ENCODE measurements at regions not wholly inside any gene's neighbourhood (a gene's known extent, or its start where the extent isn't known, plus 50 kb on each side); places are given as distances from the start of the nearest gene placed in this dataset.

DNA sequence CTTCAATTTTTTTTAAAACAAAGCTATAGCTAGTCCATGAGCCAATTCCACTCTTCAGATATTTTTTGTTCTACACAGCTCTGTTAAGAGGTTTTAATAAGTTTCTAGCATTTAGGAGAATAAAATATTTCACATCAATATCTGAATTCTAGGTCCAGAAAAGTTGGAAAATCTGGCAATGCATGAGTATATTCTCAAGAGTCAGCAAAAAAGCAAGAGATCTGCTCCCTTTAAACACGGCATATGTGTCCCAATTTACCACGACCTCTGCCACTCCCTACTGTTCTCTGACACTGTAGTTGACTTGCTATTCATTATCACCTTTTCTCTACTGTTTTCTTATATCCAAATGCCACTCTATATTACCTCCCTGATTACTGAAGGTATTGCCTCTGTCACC lies 145.1 kb upstream of the TGFBR2 start:
- peaks cover 28% of the 10 kb centered on the region for H3K9me3 Mint-ChIP-seq

DNA sequence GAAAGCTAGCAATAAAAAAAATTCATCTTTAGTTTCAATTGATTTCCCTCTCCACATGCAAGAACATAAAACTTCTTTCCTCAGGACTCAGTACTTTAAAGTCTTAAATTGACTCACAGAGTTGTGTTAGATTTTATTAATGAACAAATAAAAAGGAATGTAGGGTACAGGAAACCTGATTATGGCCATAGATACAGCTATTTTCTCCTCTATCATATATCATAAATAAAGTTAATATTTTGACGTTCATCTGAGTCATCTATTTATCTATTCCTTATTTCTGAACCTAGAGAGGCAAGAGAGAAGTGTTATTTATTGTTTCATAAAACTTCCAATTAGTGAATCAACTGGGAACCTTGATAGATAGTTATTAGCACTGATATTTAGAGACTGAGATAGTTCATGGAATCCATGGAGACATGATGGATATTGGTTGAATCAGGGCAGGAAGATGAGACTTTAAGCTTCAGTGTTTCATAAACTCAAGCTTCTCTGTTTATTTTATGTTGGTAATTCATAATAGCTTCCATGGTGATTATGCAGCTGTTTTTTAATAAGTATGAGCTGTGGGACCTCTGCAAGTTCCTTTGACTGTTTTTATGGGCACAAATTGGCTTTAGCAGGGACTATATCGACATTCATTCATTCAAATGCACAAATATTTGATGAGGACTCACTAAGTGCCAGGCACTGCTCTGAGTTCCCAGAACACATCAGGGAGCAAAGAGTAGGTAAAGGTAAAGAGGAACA lies 143.5 kb upstream of the TGFBR2 start:
- H3K4me1 Mint-ChIP-seq (ENCODE audit: low read depth) = no peaks in the 10 kb centered on the region
- no peak for DNase-seq (ENCODE audit: low spot score)
- peaks cover 22% of the 10 kb centered on the region for H3K9me3 Mint-ChIP-seq
- no peak overlapping the region for H3K4me3 Mint-ChIP-seq
- intact Hi-C loops (cut with micrococcal nuclease) = no loop called here
- peaks cover 2% of the 10 kb centered on the region for H3K36me3 Mint-ChIP-seq (ENCODE audit: low read depth)
- H3K27me3 Mint-ChIP-seq (ENCODE audit: insufficient read depth) = no peaks in the 10 kb centered on the region
- H3K27ac Mint-ChIP-seq = no peak overlapping the region

More for the DNA sequence above, 145.1 kb upstream of the TGFBR2 start:
- Mint-ChIP-seq H3K4me3 (no peak overlapping the region), H3K27me3 (ENCODE audit: insufficient read depth) (no peaks in the 10 kb centered on the region), H3K27ac (no peak overlapping the region), H3K4me1 (ENCODE audit: low read depth) (no peaks in the 10 kb centered on the region), H3K36me3 (ENCODE audit: low read depth) (peaks cover 2% of the 10 kb centered on the region)
- intact Hi-C loops (cut with micrococcal nuclease) = no loop called here
- DNase-seq (ENCODE audit: low spot score) = no peak

DNA sequence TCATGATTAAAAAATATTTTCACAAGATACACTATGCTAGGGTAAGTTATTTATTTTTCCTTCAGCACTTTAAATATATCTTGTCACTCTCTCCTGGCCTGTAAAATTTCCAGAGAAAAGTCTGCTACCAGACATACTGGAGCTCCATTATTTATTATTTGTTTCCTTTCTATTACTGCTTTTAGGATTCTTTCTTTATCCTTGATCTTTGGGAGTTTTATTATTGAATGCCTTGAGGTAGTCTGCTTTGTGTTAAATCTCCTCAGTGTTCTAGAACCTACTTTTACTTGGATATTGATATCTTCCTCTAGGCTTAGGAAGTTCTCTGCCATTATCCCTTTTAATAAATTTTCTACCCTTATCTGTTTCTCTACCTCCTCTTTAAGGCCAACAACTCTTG lies 142.0 kb upstream of the TGFBR2 start:
- no peaks in the 10 kb centered on the region for H3K27me3 Mint-ChIP-seq (ENCODE audit: insufficient read depth)
- intact Hi-C loops (cut with micrococcal nuclease) = no loop called here
- H3K27ac Mint-ChIP-seq = no peak overlapping the region
- no peaks in the 10 kb centered on the region for H3K36me3 Mint-ChIP-seq (ENCODE audit: low read depth)
- H3K4me3 Mint-ChIP-seq = no peak overlapping the region
- no peaks in the 10 kb centered on the region for H3K4me1 Mint-ChIP-seq (ENCODE audit: low read depth)
- H3K9me3 Mint-ChIP-seq = peaks cover 21% of the 10 kb centered on the region
- no peak for DNase-seq (ENCODE audit: low spot score)

DNA sequence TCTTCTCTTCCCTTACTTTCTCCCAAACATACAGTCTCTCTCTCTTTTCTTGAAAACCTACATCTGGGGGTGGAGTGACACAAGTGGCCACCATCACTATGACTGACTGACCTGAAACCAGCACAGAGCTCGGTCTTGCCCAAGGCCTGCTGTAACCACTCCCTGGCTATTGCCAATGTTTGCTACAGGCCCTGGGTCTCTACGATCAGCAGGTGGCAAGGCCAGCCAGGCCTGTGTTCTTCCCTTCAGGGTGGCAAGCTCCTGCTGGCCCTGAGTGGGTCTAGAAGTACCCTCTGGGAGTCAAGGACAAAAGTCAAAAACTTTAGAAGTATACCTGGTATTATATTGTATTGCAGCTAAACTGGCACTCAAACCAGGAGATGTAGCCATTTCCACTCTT lies 140.9 kb upstream of the TGFBR2 start:
- intact Hi-C loops (cut with micrococcal nuclease) = no loop called here
- DNase-seq (ENCODE audit: low spot score) = no peak
- Mint-ChIP-seq H3K36me3 (ENCODE audit: low read depth) (no peaks in the 10 kb centered on the region), H3K4me3 (no peak overlapping the region), H3K27me3 (ENCODE audit: insufficient read depth) (no peaks in the 10 kb centered on the region), H3K9me3 (peaks cover 13% of the 10 kb centered on the region), H3K4me1 (ENCODE audit: low read depth) (no peaks in the 10 kb centered on the region), H3K27ac (no peak overlapping the region)

DNA sequence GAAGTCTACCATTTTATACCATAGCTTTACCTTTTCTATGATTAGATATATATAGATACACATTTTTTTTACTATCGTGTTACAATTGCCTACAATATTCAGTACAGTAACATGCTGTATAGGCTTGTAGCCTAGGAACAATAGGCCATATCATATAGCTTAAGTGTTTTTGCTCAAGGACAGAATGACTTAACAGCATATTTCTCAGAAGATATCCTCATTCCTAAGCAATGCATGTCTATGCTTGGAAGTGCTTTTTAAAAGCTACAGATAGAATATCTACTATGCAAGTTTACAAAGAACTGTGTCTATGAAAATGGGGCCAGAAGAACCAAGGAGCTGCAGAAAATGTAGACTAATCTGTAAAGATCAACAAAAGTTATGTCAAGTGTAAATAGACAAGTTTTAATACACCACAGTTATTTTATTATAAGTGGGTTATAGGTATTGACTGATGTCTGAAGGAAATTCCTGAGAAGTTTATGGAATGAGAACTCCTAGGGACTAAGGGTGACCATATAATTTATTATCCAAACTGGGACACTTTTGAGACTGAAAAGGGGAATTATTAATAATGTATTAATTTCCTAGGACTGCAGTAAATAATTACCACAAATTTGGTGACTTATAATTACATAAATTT lies 138.7 kb upstream of the TGFBR2 start:
- no peak for DNase-seq (ENCODE audit: low spot score)
- Mint-ChIP-seq H3K36me3 (ENCODE audit: low read depth) (no peaks in the 10 kb centered on the region), H3K4me1 (ENCODE audit: low read depth) (no peaks in the 10 kb centered on the region), H3K9me3 (peaks cover 9% of the 10 kb centered on the region), H3K27me3 (ENCODE audit: insufficient read depth) (no peaks in the 10 kb centered on the region), H3K4me3 (no peak overlapping the region), H3K27ac (no peak overlapping the region)
- intact Hi-C loops (cut with micrococcal nuclease) = no loop called here

DNA sequence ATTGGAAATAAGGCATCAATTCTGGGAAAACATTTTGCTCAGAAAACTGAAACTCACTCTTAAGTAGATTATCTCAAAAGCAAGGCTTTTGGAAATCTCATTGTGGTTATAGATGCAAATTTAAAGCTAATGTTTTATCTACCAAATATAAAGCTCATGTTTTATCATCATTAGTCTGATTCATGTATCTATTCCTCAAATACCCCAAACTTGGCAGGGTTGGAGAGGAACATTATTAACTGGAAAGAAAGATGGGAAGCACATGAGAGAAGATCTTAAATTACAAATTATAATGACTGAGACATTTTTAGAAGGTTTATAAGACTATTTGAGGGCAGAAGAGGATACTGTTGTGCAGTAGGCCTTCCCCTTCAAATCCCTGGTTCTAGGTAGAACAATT lies 137.3 kb upstream of the TGFBR2 start:
- H3K27me3 Mint-ChIP-seq (ENCODE audit: insufficient read depth) = no peaks in the 10 kb centered on the region
- peaks cover 6% of the 10 kb centered on the region for H3K4me1 Mint-ChIP-seq (ENCODE audit: low read depth)
- intact Hi-C loops (cut with micrococcal nuclease) = no loop called here

DNA sequence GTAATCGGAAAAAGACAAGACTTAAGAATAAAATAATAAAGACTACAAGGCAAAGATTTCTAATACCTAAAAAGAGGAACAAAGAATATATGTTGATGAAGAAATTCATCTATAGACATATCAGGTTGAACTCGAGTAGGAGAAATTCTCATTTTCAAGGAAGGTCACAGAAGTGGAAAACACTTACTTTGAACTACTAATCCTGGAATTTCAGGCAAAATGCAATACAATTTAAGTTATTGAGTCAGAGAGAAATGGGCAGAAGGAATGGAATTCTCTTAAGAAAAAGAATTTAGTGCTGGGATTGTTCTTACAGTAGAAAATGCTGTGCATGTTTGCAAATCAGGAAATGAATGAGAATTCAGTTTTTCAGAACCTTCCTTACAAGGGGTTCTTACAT lies 135.9 kb upstream of the TGFBR2 start:
- Mint-ChIP-seq H3K4me3 (no peak overlapping the region), H3K36me3 (ENCODE audit: low read depth) (peaks cover 3% of the 10 kb centered on the region), H3K27me3 (ENCODE audit: insufficient read depth) (no peaks in the 10 kb centered on the region), H3K4me1 (ENCODE audit: low read depth) (peaks cover 20% of the 10 kb centered on the region), H3K27ac (no peak overlapping the region), H3K9me3 (no peaks in the 10 kb centered on the region)
- no peak for DNase-seq (ENCODE audit: low spot score)
- intact Hi-C loops (cut with micrococcal nuclease) = loop anchor here (10.0 kb wide), 2 partner anchors 134 to 224 kb away; partner anchors contain the start of gene TGFBR2

More for the DNA sequence above, 137.3 kb upstream of the TGFBR2 start:
- Mint-ChIP-seq H3K27ac (no peak overlapping the region), H3K4me3 (no peak overlapping the region), H3K9me3 (peaks cover 5% of the 10 kb centered on the region), H3K36me3 (ENCODE audit: low read depth) (peaks cover 3% of the 10 kb centered on the region)
- no peak for DNase-seq (ENCODE audit: low spot score)

DNA sequence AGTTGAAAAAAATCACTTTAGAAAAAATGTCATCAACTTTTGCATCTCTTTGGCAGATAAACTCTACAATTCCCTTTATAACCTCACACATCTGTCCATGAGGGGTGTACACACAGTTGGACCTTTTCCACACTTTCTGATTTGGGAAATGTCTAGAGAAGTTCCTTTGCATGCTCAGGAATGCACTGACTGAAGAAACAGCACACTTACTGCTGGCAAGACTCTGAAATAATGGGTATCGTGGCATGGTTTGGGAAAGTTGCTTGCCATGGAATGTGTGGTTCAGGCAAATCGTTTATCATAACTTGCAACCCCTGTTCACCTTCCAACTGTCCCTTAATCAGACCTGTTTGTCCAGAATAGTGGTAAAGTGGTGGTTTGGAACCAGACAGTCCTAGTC lies 135.3 kb upstream of the TGFBR2 start:
- H3K4me1 Mint-ChIP-seq (ENCODE audit: low read depth) = peaks cover 25% of the 10 kb centered on the region
- H3K4me3 Mint-ChIP-seq = no peak overlapping the region
- H3K36me3 Mint-ChIP-seq (ENCODE audit: low read depth) = peaks cover 3% of the 10 kb centered on the region
- H3K27me3 Mint-ChIP-seq (ENCODE audit: insufficient read depth) = no peaks in the 10 kb centered on the region
- no peaks in the 10 kb centered on the region for H3K9me3 Mint-ChIP-seq
- no peak for DNase-seq (ENCODE audit: low spot score)
- no peak overlapping the region for H3K27ac Mint-ChIP-seq
- intact Hi-C loops (cut with micrococcal nuclease) = loop anchor here (10.0 kb wide), 2 partner anchors 134 to 224 kb away; partner anchors contain the start of gene TGFBR2

DNA sequence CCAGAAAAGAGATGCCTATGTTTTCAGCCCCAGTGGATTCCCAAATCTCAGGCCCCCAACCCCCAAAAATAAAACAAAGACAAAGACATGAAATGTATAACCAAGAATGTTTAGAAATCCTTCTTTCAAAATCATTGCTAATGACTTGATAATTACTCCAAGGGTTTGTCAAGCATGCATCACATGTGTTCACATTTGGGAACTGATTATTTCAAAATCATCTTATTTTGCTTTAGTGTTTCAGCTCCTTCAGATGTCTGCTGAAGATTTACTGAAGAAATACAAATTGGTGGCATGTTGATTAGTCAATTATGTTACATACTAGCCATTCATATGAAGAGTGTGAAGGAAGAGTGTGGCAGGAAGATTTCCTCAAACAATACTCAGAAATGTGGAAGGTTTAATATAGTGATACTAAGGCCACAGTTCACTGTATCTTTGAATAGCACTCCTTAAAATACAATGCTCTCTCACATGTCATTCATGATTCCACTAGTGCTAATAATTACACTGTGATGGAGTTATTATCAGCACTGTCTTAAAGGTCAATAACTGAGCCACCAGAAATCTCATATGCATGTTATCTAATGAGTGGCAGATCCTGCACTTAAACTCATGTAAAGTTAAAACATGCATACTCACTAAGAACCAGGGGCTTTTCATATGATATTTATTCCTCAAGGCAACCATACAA lies 134.5 kb upstream of the TGFBR2 start:
- H3K9me3 Mint-ChIP-seq = no peaks in the 10 kb centered on the region
- intact Hi-C loops (cut with micrococcal nuclease) = loop anchor here (10.0 kb wide), 2 partner anchors 133 to 223 kb away; partner anchors contain the start of gene TGFBR2

DNA sequence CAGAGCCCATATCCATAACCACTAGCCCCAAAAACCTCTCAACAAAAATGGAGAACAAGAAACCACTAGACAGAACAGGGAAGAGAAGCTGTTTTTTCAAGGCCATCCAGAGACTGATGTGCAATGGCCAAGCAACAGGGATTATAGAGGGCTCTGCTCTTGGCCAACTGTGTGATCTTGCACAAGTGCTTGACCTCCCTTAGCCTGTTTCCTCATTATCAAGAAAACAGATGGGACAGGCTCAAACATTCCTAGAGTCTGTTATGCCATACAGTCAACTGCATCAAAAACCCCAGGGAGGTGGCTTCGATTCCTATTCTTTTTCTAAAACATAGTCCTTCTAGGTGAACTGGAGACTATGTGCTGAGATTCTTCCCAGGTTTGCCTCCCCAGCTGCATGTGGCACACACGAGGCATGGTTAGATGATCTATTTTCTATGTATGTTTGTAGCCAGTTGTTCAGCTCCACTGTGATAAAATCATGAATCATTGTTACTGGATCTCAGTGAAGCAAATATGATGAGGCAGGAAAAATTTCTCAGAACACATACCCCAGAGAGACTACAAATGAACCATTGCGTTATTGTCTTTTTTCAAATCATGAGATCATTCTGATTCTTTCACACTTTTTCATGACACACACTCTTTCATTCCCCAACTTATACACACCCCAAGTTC lies 132.9 kb upstream of the TGFBR2 start:
- no peak for DNase-seq (ENCODE audit: low spot score)
- no peaks in the 10 kb centered on the region for H3K27me3 Mint-ChIP-seq (ENCODE audit: insufficient read depth)
- no peak overlapping the region for H3K27ac Mint-ChIP-seq
- peaks cover 3% of the 10 kb centered on the region for H3K36me3 Mint-ChIP-seq (ENCODE audit: low read depth)
- intact Hi-C loops (cut with micrococcal nuclease) = loop anchor here (10.0 kb wide), 2 partner anchors 131 to 221 kb away; partner anchors contain the start of gene TGFBR2
- H3K4me1 Mint-ChIP-seq (ENCODE audit: low read depth) = peaks cover 45% of the 10 kb centered on the region
- H3K4me3 Mint-ChIP-seq = no peak overlapping the region
- H3K9me3 Mint-ChIP-seq = no peaks in the 10 kb centered on the region

More for the DNA sequence above, 134.5 kb upstream of the TGFBR2 start:
- H3K27me3 Mint-ChIP-seq (ENCODE audit: insufficient read depth) = no peaks in the 10 kb centered on the region
- no peak for DNase-seq (ENCODE audit: low spot score)
- peaks cover 29% of the 10 kb centered on the region for H3K4me1 Mint-ChIP-seq (ENCODE audit: low read depth)
- peaks cover 3% of the 10 kb centered on the region for H3K36me3 Mint-ChIP-seq (ENCODE audit: low read depth)
- H3K4me3 Mint-ChIP-seq = no peak overlapping the region
- no peak overlapping the region for H3K27ac Mint-ChIP-seq

DNA sequence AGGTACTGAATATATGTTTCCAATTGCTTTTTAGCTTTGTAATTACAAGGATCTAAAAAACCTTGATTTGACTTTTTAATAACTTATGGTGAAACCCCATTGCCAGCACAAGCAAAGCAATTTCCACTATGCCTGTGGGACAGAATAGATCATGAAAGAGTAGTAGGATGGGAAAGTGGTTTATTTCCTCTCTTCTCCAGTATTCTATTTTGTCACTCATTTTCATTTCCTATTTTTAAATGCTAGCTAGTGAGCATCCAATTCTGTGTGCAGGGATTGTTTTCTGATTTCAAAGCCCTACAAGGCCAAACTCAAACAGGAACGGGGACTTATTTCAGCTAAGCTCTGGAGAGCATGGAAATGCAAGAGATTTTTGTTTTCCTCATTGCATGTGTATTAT lies 132.0 kb upstream of the TGFBR2 start:
- DNase-seq (ENCODE audit: low spot score) = no peak
- intact Hi-C loops (cut with micrococcal nuclease) = loop anchor here (10.0 kb wide), 2 partner anchors 130 to 220 kb away; partner anchors contain the start of gene TGFBR2
- H3K4me3 Mint-ChIP-seq = no peak overlapping the region
- H3K4me1 Mint-ChIP-seq (ENCODE audit: low read depth) = peaks cover 45% of the 10 kb centered on the region
- H3K36me3 Mint-ChIP-seq (ENCODE audit: low read depth) = peaks cover 4% of the 10 kb centered on the region
- peaks cover 3% of the 10 kb centered on the region for H3K9me3 Mint-ChIP-seq
- no peak overlapping the region for H3K27ac Mint-ChIP-seq
- H3K27me3 Mint-ChIP-seq (ENCODE audit: insufficient read depth) = no peaks in the 10 kb centered on the region

DNA sequence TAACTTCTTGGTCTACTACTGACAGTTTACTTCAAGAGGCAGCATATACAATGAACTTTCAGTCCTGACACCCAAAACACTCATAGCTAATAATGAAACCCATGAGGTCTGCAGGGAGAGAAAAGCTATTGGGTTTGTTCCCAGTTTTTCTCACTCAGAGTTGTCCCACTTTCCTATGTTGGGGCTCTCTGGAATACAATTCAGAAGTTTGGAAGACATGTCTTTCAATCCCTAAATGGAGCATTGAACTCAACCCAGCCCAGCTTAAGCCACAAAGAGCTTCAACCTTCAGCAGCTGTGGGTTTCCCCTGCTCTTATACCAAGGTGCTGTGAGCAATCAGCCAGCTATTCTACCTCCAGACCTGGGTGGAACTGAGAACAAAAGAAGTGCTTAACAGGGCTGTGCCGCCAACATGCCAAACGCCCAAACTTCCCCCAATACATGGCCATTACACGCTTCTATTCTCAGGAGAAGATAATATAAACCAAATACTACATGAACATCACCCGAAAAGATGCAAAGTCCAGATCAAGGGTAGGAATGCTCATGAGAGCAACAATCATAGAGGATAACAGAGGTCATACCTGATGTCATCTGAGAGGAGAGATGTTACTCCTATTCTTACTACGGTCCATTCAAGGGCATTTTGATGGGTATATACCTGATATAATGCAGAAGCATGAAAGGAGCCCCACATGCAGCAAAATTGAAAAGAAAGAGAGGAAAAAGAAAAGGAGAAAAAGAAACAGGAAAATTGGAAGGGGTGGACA lies 131.2 kb upstream of the TGFBR2 start:
- H3K4me3 Mint-ChIP-seq = no peak overlapping the region
- H3K27me3 Mint-ChIP-seq (ENCODE audit: insufficient read depth) = no peaks in the 10 kb centered on the region
- H3K4me1 Mint-ChIP-seq (ENCODE audit: low read depth) = peaks cover 45% of the 10 kb centered on the region
- intact Hi-C loops (cut with micrococcal nuclease) = loop anchor here (5.0 to 10.0 kb wide), 3 partner anchors 130 to 220 kb away; partner anchors contain the start of gene TGFBR2
- H3K27ac Mint-ChIP-seq = no peak overlapping the region
- H3K36me3 Mint-ChIP-seq (ENCODE audit: low read depth) = peaks cover 9% of the 10 kb centered on the region
- DNase-seq (ENCODE audit: low spot score) = peak; percentile 17
- H3K9me3 Mint-ChIP-seq = peaks cover 9% of the 10 kb centered on the region

Data from activated T-helper 1 cell treated with anti-CD3 and anti-CD28 coated beads, Interleukin-12 subunit alpha, Interleukin-12 subunit beta, Interleukin-2, Interleukin-4 antibody, amounts not matched to agents 30 ng/mL and 10 ng/mL and 1 ng/mL, durations not matched to agents 14 hours and 24 hours and 36 hours (primary cell).